ENCODE measurements at regions not wholly inside any gene's neighbourhood (a gene's known extent, or its start where the extent isn't known, plus 50 kb on each side); places are given as distances from the start of the nearest gene placed in this dataset.

- no peak for TF ChIP-seq CEBPZ (IDR thresholded peaks at IDR 0.05; ENCODE audit: borderline replicate concordance, low read depth, low read length)
- TF ChIP-seq MIER1 (IDR thresholded peaks at IDR 0.05; ENCODE audit: low read depth) = no peak
- TF ChIP-seq CLOCK (CRISPR knock-in tag; IDR thresholded peaks at IDR 0.05; ENCODE audit: borderline replicate concordance) = no peak
- TF ChIP-seq SMARCE1 (IDR thresholded peaks at IDR 0.05) = peak; percentile 83
- peak; percentile 35 for TF ChIP-seq CBFA2T2 (conservative IDR thresholded peaks at IDR 0.05)
- no peak for TF ChIP-seq SIN3A (IDR thresholded peaks at IDR 0.05; ENCODE audit: borderline replicate concordance in 2 of 2, control insufficient read depth in 1 of 2, low read depth in 2 of 2, low read length in 2 of 2)
- TF ChIP-seq ZBTB40 (IDR thresholded peaks at IDR 0.05) = no peak
- TF ChIP-seq ZBTB40 (CRISPR knock-in tag; IDR thresholded peaks at IDR 0.05) = no peak
- no peak for TF ChIP-seq E2F3 (CRISPR knock-in tag; IDR thresholded peaks at IDR 0.05)
- TF ChIP-seq FOSL1 (tag; conservative IDR thresholded peaks at IDR 0.05) = peak; percentile 51
- TF ChIP-seq NCOA2 (IDR thresholded peaks at IDR 0.05; ENCODE audit: partially characterized antibody in 2 of 2) = no peak
- no peak for TF ChIP-seq ERF (CRISPR knock-in tag; IDR thresholded peaks at IDR 0.05)
- no peak for TF ChIP-seq FIP1L1 (IDR thresholded peaks at IDR 0.05; ENCODE audit: low read depth, low read length, poor library complexity, severe bottlenecking)
- peak; percentile 30; the same call in 1 of the 2 replicates for TF ChIP-seq NCOR1 (IDR thresholded peaks at IDR 0.05)
Measured at GRCh38 chr6:137968901-137969300, 101.8 kb downstream of the TNFAIP3 start (continued).

All from K562 (cell line).